Neural cell (in vitro differentiated cells): ENCODE measurements at regions not wholly inside any gene's neighbourhood (a gene's known extent, or its start where the extent isn't known, plus 50 kb on each side); places are given as distances from the start of the nearest gene placed in this dataset.

Source experiments
- H2AFZ ChIP-seq: fragments of 200-600, 300-800 bp; sonication (generic), shearing (Covaris generic); 2 replicates; pipeline ENCODE4 v1.6.0; 2014; ENCODE audit warnings: low read depth, mild to moderate bottlenecking, antibody characterized with exemption, low read length, moderate library complexity
- H3F3A ChIP-seq: fragments of 200-600 bp; shearing (Covaris generic); 2 replicates; pipeline ENCODE4 v1.6.1; 2016; ENCODE audit warnings: mild to moderate bottlenecking, moderate library complexity, mixed read lengths, antibody characterized with exemption, low read length; ENCODE audit not compliant: insufficient read depth, poor library complexity, severe bottlenecking
- H3K27ac ChIP-seq: fragments of 200-600, 300-800 bp; sonication (generic), shearing (Covaris generic); 2 replicates; pipeline ENCODE4 v1.5.1; 2014; ENCODE audit warnings: mild to moderate bottlenecking, low read length, moderate library complexity
- H3K27me3 ChIP-seq: fragments of 300-800, 200-600 bp; sonication (generic), shearing (Covaris generic); 2 replicates; pipeline ENCODE4 v1.6.0; 2014; ENCODE audit warnings: mild to moderate bottlenecking, low read depth, low read length, moderate library complexity; ENCODE audit not compliant: insufficient read depth
- H3K36me3 ChIP-seq: fragments of 300-800, 200-600 bp; sonication (generic), shearing (Covaris generic); 2 replicates; pipeline ENCODE4 v1.5.1; 2014; ENCODE audit warnings: mild to moderate bottlenecking, antibody characterized with exemption, low read length, moderate library complexity; ENCODE audit not compliant: insufficient read depth
- H3K4me2 ChIP-seq: fragments of 300-800, 200-600 bp; sonication (generic), shearing (Covaris generic); 2 replicates; pipeline ENCODE4 v1.6.0; 2014; ENCODE audit warnings: mild to moderate bottlenecking, low read length
- H3K4me3 ChIP-seq: fragments of 300-800, 200-600 bp; sonication (generic), shearing (Covaris generic); 2 replicates; pipeline ENCODE4 v1.5.1; 2014; ENCODE audit warnings: mild to moderate bottlenecking, low read length, moderate library complexity
- H3K79me2 ChIP-seq: fragments of 200-600 bp; shearing (Covaris generic); replicated peaks from 2 replicates; pipeline ENCODE4 v1.6.0; 2014; ENCODE audit warnings: mild to moderate bottlenecking, low read length, moderate library complexity; ENCODE audit not compliant: insufficient read depth
- H3K9ac ChIP-seq: fragments of 300-800, 200-600 bp; sonication (generic), shearing (Covaris generic); 2 replicates; pipeline ENCODE4 v1.6.1; 2016; ENCODE audit warnings: mild to moderate bottlenecking, low read length, mixed read lengths
- H3K9me2 ChIP-seq: fragments of 200-600 bp; shearing (Covaris generic); 2 replicates; pipeline ENCODE4 v1.6.1; 2016; ENCODE audit warnings: mild to moderate bottlenecking, low read length, mixed read lengths; ENCODE audit not compliant: insufficient read depth
- H3K9me3 ChIP-seq: fragments of 200-600, 300-800 bp; sonication (generic), shearing (Covaris generic); 2 replicates; pipeline ENCODE4 v1.6.1; 2016; ENCODE audit warnings: mild to moderate bottlenecking, mixed run types, low read length, moderate library complexity, mixed read lengths
- H4K20me1 ChIP-seq: fragments of 200-600 bp; shearing (Covaris generic); 2 replicates; pipeline ENCODE4 v1.6.1; 2016; ENCODE audit warnings: mild to moderate bottlenecking, mixed run types; ENCODE audit not compliant: insufficient read depth
- CTCF ChIP-seq: fragments of 450-650 bp; IDR thresholded peaks from 2 replicates; pipeline ENCODE4 v1.5.1; 2014; ENCODE audit warnings: antibody characterized with exemption, mild to moderate bottlenecking, moderate library complexity; ENCODE audit not compliant: poor library complexity, severe bottlenecking
- EP300 ChIP-seq: fragments of 450-650 bp; conservative IDR thresholded peaks from 2 replicates; pipeline ENCODE4 v1.6.1; 2014; ENCODE audit warnings: antibody characterized with exemption, mild to moderate bottlenecking, moderate library complexity; ENCODE audit not compliant: poor library complexity, severe bottlenecking
- EZH2 ChIP-seq: fragments of 200-600, 300-800 bp; shearing (Covaris generic), sonication (generic); IDR thresholded peaks from 2 replicates; pipeline ENCODE4 v1.6.1; 2014; ENCODE audit warnings: antibody characterized with exemption, low read length, borderline replicate concordance, mild to moderate bottlenecking; ENCODE audit not compliant: insufficient read depth, poor library complexity, severe bottlenecking
- MXI1 ChIP-seq: fragments of 450-650 bp; conservative IDR thresholded peaks from 2 replicates; pipeline ENCODE4 v1.6.1; 2014; ENCODE audit warnings: antibody characterized with exemption, mild to moderate bottlenecking; ENCODE audit not compliant: poor library complexity, severe bottlenecking
- POLR2AphosphoS5 ChIP-seq: IDR thresholded peaks from 2 replicates; pipeline ENCODE4 v1.6.1; 2012
- RAD21 ChIP-seq: fragments of 450-650 bp; conservative IDR thresholded peaks from 2 replicates; pipeline ENCODE4 v1.6.1; 2014; ENCODE audit warnings: antibody characterized with exemption, mild to moderate bottlenecking, moderate library complexity
- SMC3 ChIP-seq: fragments of 450-650 bp; conservative IDR thresholded peaks from 2 replicates; pipeline ENCODE4 v1.6.1; 2014; ENCODE audit warnings: antibody characterized with exemption, mild to moderate bottlenecking, moderate library complexity; ENCODE audit not compliant: poor library complexity
- TAF1 ChIP-seq: IDR thresholded peaks from 2 replicates; pipeline ENCODE4 v1.6.1; 2012; ENCODE audit warnings: low read depth
- TF ChIP-seq, protein P1 (sequence below): IDR thresholded peaks from 2 replicates; pipeline ENCODE4 v1.6.1; 2012; ENCODE audit warnings: borderline replicate concordance

DNA sequence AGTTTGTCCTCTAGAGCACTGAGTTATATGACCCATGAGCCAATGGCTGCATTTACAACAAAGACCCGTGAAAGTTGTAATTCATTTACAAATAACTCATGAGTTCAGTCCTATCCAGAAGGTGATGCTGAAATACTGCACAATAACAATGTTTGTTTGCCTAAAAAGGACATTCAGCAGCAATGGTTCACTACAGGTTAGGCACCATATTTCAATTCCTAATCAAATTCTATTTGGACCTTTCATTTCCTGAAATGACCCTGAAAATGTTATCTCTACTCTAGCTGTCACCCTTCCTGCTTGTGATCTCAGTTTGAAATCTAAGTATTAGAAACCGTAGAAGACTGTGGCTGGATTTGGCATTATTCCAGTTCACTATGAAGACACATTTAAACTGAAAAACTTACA lies 191.2 kb upstream of the SAMSN1 start:
- Histone ChIP-seq H3K27me3 (no peaks in the 10 kb centered on the region), H3K9ac (no peak overlapping the region), H3K27ac (no peak overlapping the region), H4K20me1 (no peaks in the 10 kb centered on the region), H3K79me2 (no peaks in the 10 kb centered on the region), H3K4me2 (no peak overlapping the region), H3K4me3 (no peak overlapping the region), H3K36me3 (no peaks in the 10 kb centered on the region), H2AFZ (no peak overlapping the region), H3K9me3 (no peaks in the 10 kb centered on the region), H3K9me2 (no peaks in the 10 kb centered on the region), H3F3A (no peaks in the 10 kb centered on the region)
- TF ChIP-seq MXI1 (no peak), EP300 (no peak), RAD21 (no peak), EZH2 (no peak), CTCF (no peak), POLR2AphosphoS5 (no peak), TAF1 (no peak), SMC3 (no peak)
- TF ChIP-seq, protein P1, sequence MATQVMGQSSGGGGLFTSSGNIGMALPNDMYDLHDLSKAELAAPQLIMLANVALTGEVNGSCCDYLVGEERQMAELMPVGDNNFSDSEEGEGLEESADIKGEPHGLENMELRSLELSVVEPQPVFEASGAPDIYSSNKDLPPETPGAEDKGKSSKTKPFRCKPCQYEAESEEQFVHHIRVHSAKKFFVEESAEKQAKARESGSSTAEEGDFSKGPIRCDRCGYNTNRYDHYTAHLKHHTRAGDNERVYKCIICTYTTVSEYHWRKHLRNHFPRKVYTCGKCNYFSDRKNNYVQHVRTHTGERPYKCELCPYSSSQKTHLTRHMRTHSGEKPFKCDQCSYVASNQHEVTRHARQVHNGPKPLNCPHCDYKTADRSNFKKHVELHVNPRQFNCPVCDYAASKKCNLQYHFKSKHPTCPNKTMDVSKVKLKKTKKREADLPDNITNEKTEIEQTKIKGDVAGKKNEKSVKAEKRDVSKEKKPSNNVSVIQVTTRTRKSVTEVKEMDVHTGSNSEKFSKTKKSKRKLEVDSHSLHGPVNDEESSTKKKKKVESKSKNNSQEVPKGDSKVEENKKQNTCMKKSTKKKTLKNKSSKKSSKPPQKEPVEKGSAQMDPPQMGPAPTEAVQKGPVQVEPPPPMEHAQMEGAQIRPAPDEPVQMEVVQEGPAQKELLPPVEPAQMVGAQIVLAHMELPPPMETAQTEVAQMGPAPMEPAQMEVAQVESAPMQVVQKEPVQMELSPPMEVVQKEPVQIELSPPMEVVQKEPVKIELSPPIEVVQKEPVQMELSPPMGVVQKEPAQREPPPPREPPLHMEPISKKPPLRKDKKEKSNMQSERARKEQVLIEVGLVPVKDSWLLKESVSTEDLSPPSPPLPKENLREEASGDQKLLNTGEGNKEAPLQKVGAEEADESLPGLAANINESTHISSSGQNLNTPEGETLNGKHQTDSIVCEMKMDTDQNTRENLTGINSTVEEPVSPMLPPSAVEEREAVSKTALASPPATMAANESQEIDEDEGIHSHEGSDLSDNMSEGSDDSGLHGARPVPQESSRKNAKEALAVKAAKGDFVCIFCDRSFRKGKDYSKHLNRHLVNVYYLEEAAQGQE: no peak

- no peak overlapping the region for H3K9ac ChIP-seq
- H3K36me3 ChIP-seq: no peaks in the 10 kb centered on the region
- no peaks in the 10 kb centered on the region for H3F3A ChIP-seq
- H3K4me2 ChIP-seq: no peak overlapping the region
- no peaks in the 10 kb centered on the region for H3K79me2 ChIP-seq
- no peaks in the 10 kb centered on the region for H3K27me3 ChIP-seq
- H3K4me3 ChIP-seq: no peak overlapping the region
- no peak for TF ChIP-seq RAD21
- TF ChIP-seq POLR2AphosphoS5: no peak
- no peak for TF ChIP-seq MXI1
- TF ChIP-seq EZH2: no peak
- no peak for TF ChIP-seq SMC3
- H4K20me1 ChIP-seq: no peaks in the 10 kb centered on the region
- no peaks in the 10 kb centered on the region for H3K9me3 ChIP-seq
- H3K27ac ChIP-seq: no peak overlapping the region
- no peaks in the 10 kb centered on the region for H3K9me2 ChIP-seq
- H2AFZ ChIP-seq: no peak overlapping the region
These were observed 190.6 kb upstream of the SAMSN1 start for GRCh38 chr21:14736672-14737071.

DNA sequence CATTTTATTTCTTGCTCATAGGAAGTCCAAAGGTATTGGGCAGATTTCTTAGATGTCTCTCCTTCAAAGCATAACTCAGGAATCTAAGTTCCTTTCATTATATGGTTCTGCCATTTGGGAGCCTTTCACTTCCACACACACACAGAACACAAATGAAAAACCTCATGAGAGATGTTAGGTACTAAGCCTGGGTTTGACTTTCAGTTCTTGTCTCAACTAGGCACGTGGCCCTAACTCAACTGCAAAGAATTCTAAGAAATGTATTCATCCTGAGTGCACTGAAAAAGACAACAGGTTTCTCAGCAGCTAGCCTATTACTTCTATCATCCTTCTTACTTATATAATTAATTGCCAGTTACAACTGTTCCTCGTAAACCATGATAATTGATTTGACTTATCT lies 190.0 kb upstream of the SAMSN1 start:
- H4K20me1 ChIP-seq: no peaks in the 10 kb centered on the region
- no peaks in the 10 kb centered on the region for H3K9me2 ChIP-seq
- TF ChIP-seq RAD21 (no peak), MXI1 (no peak), CTCF (no peak), POLR2AphosphoS5 (no peak), EP300 (no peak), EZH2 (no peak), TAF1 (no peak), SMC3 (no peak)
- TF ChIP-seq, protein P1: no peak
- no peaks in the 10 kb centered on the region for H3F3A ChIP-seq
- no peak overlapping the region for H3K27ac ChIP-seq
- no peak overlapping the region for H3K4me2 ChIP-seq
- no peaks in the 10 kb centered on the region for H3K36me3 ChIP-seq
- H2AFZ ChIP-seq: no peak overlapping the region
- H3K79me2 ChIP-seq: no peaks in the 10 kb centered on the region
- no peaks in the 10 kb centered on the region for H3K9me3 ChIP-seq
- no peaks in the 10 kb centered on the region for H3K27me3 ChIP-seq
- no peak overlapping the region for H3K4me3 ChIP-seq
- H3K9ac ChIP-seq: no peak overlapping the region
